NCI-H2196 treated with DMSO at 0.1 percent for 48 hours (cell line): ENCODE measurements at regions not wholly inside any gene's neighbourhood (a gene's known extent, or its start where the extent isn't known, plus 50 kb on each side); places are given as distances from the start of the nearest gene placed in this dataset.

Source experiments
- DNase-seq: peaks from one replicate; lab custom pipeline; 2025; ENCODE audit not compliant: unreplicated experiment; lab: John Stamatoyannopoulos, UW

- no peak for DNase-seq
Measured at GRCh38 chr6:11366183-11366933, 133.9 kb upstream of the NEDD9 start.

GRCh38 chr6:11364971-11365397 lies 132.5 kb upstream of the NEDD9 start:
- no peak for DNase-seq

GRCh38 chr6:11363881-11364576 lies 131.6 kb upstream of the NEDD9 start:
- no peak for DNase-seq

- no peak for DNase-seq
Measured at GRCh38 chr6:11362564-11362963, 130.1 kb upstream of the NEDD9 start.

GRCh38 chr6:11358904-11359830 lies 126.7 kb upstream of the NEDD9 start:
- DNase-seq = no peak

- DNase-seq = no peak
Measured at GRCh38 chr6:11357285-11357684, 124.8 kb upstream of the NEDD9 start.

GRCh38 chr6:11356404-11357155 lies 124.1 kb upstream of the NEDD9 start:
- no peak for DNase-seq

- no peak for DNase-seq
Measured at GRCh38 chr6:11353921-11354389, 121.5 kb upstream of the NEDD9 start.

- no peak for DNase-seq
Measured at GRCh38 chr6:11350294-11350693, 117.8 kb upstream of the NEDD9 start.

GRCh38 chr6:11349880-11350279 lies 117.4 kb upstream of the NEDD9 start:
- DNase-seq = no peak

GRCh38 chr6:11346516-11346915 lies 114.0 kb upstream of the NEDD9 start:
- DNase-seq = no peak

GRCh38 chr6:11345536-11345935 lies 113.1 kb upstream of the NEDD9 start:
- DNase-seq = no peak

- DNase-seq = no peak
Measured at GRCh38 chr6:11343963-11344723, 111.7 kb upstream of the NEDD9 start.

GRCh38 chr6:11341867-11342266 lies 109.4 kb upstream of the NEDD9 start:
- no peak for DNase-seq

GRCh38 chr6:11341303-11341702 lies 108.8 kb upstream of the NEDD9 start:
- DNase-seq = no peak

- no peak for DNase-seq
Measured at GRCh38 chr6:11339380-11339779, 106.9 kb upstream of the NEDD9 start.

- no peak for DNase-seq
Measured at GRCh38 chr6:11337306-11337705, 104.8 kb upstream of the NEDD9 start.

- no peak for DNase-seq
Measured at GRCh38 chr6:11335826-11336225, 103.4 kb upstream of the NEDD9 start.

GRCh38 chr6:11333132-11333849 lies 100.8 kb upstream of the NEDD9 start:
- DNase-seq = no peak
